D721Med (cell line): ENCODE measurements at regions not wholly inside any gene's neighbourhood (a gene's known extent, or its start where the extent isn't known, plus 50 kb on each side); places are given as distances from the start of the nearest gene placed in this dataset.

Source experiments
- DNase-seq: peaks from one replicate; pipeline ENCODE4 v3.0.0; 2011; ENCODE audit warnings: low spot score; ENCODE audit not compliant: insufficient read length
- FAIRE-seq: peaks from 2 replicates; lab custom pipeline; 2011; peaks lifted over from hg19 to GRCh38; lab: Jason Lieb, UNC
- CTCF ChIP-seq: IDR thresholded peaks from 2 replicates; pipeline ENCODE4 v1.5.1; 2012; ENCODE audit warnings: mild to moderate bottlenecking, control low read depth; ENCODE audit not compliant: insufficient read depth; ENCODE audit errors: missing control alignments

DNA sequence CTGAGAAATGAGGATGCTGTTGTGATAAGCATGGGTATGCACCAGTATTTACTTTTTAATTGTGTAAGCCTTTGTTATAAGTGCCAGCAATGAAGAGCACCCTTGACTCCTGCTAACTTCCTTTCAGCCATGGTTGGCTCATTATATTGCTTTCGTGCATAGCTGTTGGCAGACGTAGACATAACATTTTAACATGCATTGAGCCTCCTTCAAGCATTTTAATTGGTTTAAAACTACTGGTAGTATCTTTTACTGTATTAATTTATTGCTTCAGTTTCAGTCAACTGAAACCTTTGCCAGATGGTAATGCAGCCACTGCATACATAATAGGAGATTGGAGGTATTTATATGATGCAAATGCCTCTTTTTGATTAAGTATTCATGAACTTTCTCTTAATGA is 1285.4 kb downstream of the PCDH18 start:
- DNase-seq (no peak), FAIRE-seq (no peak)
- no peak for TF ChIP-seq CTCF

DNA sequence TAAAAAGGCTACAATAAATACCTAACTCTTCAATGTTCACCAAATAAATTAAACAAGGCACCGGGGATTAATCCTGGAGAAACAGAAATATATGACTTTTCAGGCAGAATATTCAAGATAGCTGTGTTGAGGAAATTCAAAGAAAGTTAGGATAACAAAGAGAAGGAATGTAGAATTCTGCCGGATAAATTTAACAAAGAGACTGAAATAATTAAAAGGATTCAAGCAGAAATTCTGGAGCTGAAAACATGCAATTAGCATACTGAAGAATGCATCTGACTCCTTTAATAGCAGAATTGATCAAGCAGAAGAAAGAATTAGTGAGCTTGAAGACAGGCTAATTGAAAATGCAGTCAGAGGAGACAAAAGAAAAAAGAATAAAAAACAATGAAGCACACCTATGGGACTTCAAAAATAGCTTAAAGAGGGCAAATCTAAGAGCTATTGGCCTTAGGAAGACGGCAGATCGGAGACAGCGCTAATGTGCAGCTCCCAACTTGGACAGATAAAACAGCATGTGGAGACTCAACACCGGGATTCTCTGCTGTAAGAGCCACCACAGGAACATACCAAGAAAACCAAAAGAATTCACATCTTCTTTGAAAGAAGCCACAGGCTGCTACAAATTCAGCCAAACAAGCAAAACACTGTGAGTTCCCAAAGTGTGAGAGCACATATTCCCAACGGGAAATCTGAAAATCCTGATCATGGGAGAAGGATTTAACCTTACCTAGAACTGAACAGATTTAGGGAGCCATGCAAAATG is 1290.9 kb downstream of the PCDH18 start:
- TF ChIP-seq CTCF: no peak
- DNase-seq (no peak), FAIRE-seq (no peak)

DNA sequence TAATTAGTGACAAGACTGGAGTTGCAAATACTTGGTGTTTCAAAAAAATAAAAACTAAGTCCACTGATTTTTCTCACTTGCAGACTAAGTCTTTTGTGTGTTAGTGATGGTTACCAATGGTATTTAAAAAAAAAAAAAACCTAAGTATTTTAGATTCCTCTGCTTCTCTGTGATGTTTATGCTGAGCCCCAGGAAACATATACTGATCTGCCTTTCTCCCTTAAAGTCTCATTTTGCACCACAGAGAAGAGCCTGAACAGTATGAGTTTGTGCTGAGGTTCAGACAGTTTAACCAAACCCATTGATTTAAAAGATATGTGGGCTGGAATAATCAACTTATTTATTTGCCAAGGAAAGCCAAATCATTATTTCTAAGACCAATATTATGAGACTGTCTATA is 1305.0 kb downstream of the PCDH18 start:
- TF ChIP-seq CTCF: no peak
- no peak for FAIRE-seq
- DNase-seq: no peak

GRCh38 chr4:136219592-136220125 is 1312.6 kb downstream of the PCDH18 start:
- TF ChIP-seq CTCF: no peak
- FAIRE-seq: no peak
- DNase-seq: no peak

- DNase-seq (no peak), FAIRE-seq (no peak)
- TF ChIP-seq CTCF: no peak
These were observed 1329.1 kb downstream of the PCDH18 start for GRCh38 chr4:136203199-136203598.

- TF ChIP-seq CTCF: no peak
- no peak for DNase-seq
- no peak for FAIRE-seq
These were observed 1333.9 kb downstream of the PCDH18 start for GRCh38 chr4:136198358-136198757.

- peak; percentile 29 for FAIRE-seq
- no peak for TF ChIP-seq CTCF
- no peak for DNase-seq
These were observed 1337.3 kb downstream of the PCDH18 start for GRCh38 chr4:136194962-136195361.
